OCI-LY3 (cell line): ENCODE measurements at regions not wholly inside any gene's neighbourhood (a gene's known extent, or its start where the extent isn't known, plus 50 kb on each side); places are given as distances from the start of the nearest gene placed in this dataset.

Experiments used
- H2AFZ ChIP-seq: fragments of 200-600, 300-600 bp; shearing (Covaris generic); 2 replicates; pipeline ENCODE4 v1.6.0; 2014; ENCODE audit warnings: antibody characterized with exemption, low read depth, low read length
- H3K27ac ChIP-seq: fragments of 200-600, 300-600 bp; sonication (generic); 2 replicates; pipeline ENCODE4 v1.5.1; 2014; ENCODE audit warnings: mild to moderate bottlenecking, low read length, moderate library complexity, mixed read lengths
- H3K27me3 ChIP-seq: fragments of 200-600, 300-600 bp; sonication (generic); 2 replicates; pipeline ENCODE4 v1.6.1; 2014; ENCODE audit warnings: low read depth, low read length, mixed read lengths
- H3K36me3 ChIP-seq: fragments of 200-600, 300-600 bp; sonication (generic); replicated peaks from 2 replicates; pipeline ENCODE3; 2014; ENCODE audit warnings: low read depth, low read length, mixed read lengths
- H3K4me1 ChIP-seq: fragments of 300-600, 200-600 bp; sonication (generic); 2 replicates; pipeline ENCODE4 v1.6.1; 2014; ENCODE audit warnings: low read length, mixed read lengths
- H3K4me2 ChIP-seq: fragments of 200-600, 300-600 bp; sonication (generic); 2 replicates; pipeline ENCODE4 v1.6.1; 2014; ENCODE audit warnings: low read length, mixed read lengths
- H3K4me3 ChIP-seq: fragments of 300-600, 200-600 bp; sonication (generic); 2 replicates; pipeline ENCODE4 v1.5.1; 2014; ENCODE audit warnings: antibody characterized with exemption, mild to moderate bottlenecking, low read length, moderate library complexity
- H3K79me2 ChIP-seq: fragments of 300-600, 200-600 bp; shearing (Covaris generic); 2 replicates; pipeline ENCODE4 v1.6.1; 2014; ENCODE audit warnings: mild to moderate bottlenecking, low read length, mixed read lengths
- H3K9ac ChIP-seq: fragments of 300-600, 200-600 bp; shearing (Covaris generic); 2 replicates; pipeline ENCODE4 v1.6.0; 2014; ENCODE audit warnings: mild to moderate bottlenecking, low read length, moderate library complexity
- H3K9me3 ChIP-seq: fragments of 200-600, 300-600 bp; shearing (Covaris generic); 2 replicates; pipeline ENCODE4 v1.6.1; 2014; ENCODE audit warnings: low read length, mixed read lengths; ENCODE audit not compliant: insufficient read depth
- H4K20me1 ChIP-seq: fragments of 200-600, 300-600 bp; sonication (generic); 2 replicates; pipeline ENCODE4 v1.6.1; 2016; ENCODE audit warnings: low read length, mixed read lengths; ENCODE audit not compliant: insufficient read depth
- CTCF ChIP-seq: fragments of 200-600, 300-600 bp; sonication (generic); IDR thresholded peaks from 2 replicates; pipeline ENCODE4 v1.5.1; 2014; ENCODE audit warnings: antibody characterized with exemption, low read length, low read depth
- EZH2phosphoT487 ChIP-seq: fragments of 200-600 bp; shearing (Covaris generic); IDR thresholded peaks from 2 replicates; pipeline ENCODE4 v1.6.1; 2018; ENCODE audit warnings: antibody characterized with exemption, mixed run types, low read depth

- H3K4me2 ChIP-seq, result no peak overlapping the region
- no peaks in the 10 kb centered on the region for H4K20me1 ChIP-seq
- TF ChIP-seq EZH2phosphoT487, result no peak
- no peak for TF ChIP-seq CTCF
- no peak overlapping the region for H3K9ac ChIP-seq
- no peak overlapping the region for H3K27ac ChIP-seq
- no peaks in the 10 kb centered on the region for H3K4me1 ChIP-seq
- no peak overlapping the region for H3K4me3 ChIP-seq
- H3K79me2 ChIP-seq, result no peaks in the 10 kb centered on the region
- H3K9me3 ChIP-seq, result no peaks in the 10 kb centered on the region
- H3K36me3 ChIP-seq, result no peaks in the 10 kb centered on the region
- H2AFZ ChIP-seq, result no peak overlapping the region
- no peaks in the 10 kb centered on the region for H3K27me3 ChIP-seq
Observed at GRCh38 chr18:22470248-22471235, 52.8 kb upstream of the CTAGE1 start.

GRCh38 chr18:22471546-22472131 lies 53.9 kb upstream of the CTAGE1 start:
- Histone ChIP-seq H3K4me1 (no peaks in the 10 kb centered on the region), H3K79me2 (no peaks in the 10 kb centered on the region), H3K36me3 (no peaks in the 10 kb centered on the region), H4K20me1 (no peaks in the 10 kb centered on the region), H2AFZ (no peak overlapping the region), H3K4me3 (no peak overlapping the region), H3K27ac (no peak overlapping the region), H3K9ac (no peak overlapping the region), H3K4me2 (no peak overlapping the region), H3K9me3 (no peaks in the 10 kb centered on the region), H3K27me3 (no peaks in the 10 kb centered on the region)
- TF ChIP-seq EZH2phosphoT487 (no peak), CTCF (no peak)

GRCh38 chr18:22473366-22473765 lies 55.7 kb upstream of the CTAGE1 start:
- Histone ChIP-seq H3K36me3 (no peaks in the 10 kb centered on the region), H3K79me2 (no peaks in the 10 kb centered on the region), H4K20me1 (no peaks in the 10 kb centered on the region), H3K9ac (no peak overlapping the region), H2AFZ (no peak overlapping the region), H3K4me3 (no peak overlapping the region), H3K4me2 (no peak overlapping the region), H3K9me3 (no peaks in the 10 kb centered on the region), H3K4me1 (no peaks in the 10 kb centered on the region), H3K27me3 (no peaks in the 10 kb centered on the region; the same call in 1 of the 2 replicates), H3K27ac (no peak overlapping the region)
- TF ChIP-seq EZH2phosphoT487 (no peak), CTCF (no peak)

GRCh38 chr18:22475426-22476100 lies 57.8 kb upstream of the CTAGE1 start:
- H4K20me1 ChIP-seq, result no peaks in the 10 kb centered on the region
- no peaks in the 10 kb centered on the region for H3K36me3 ChIP-seq
- H3K27ac ChIP-seq, result no peak overlapping the region
- H3K4me2 ChIP-seq, result no peak overlapping the region
- H3K4me1 ChIP-seq, result no peaks in the 10 kb centered on the region
- no peaks in the 10 kb centered on the region for H3K9me3 ChIP-seq
- H2AFZ ChIP-seq, result no peak overlapping the region
- no peaks in the 10 kb centered on the region for H3K79me2 ChIP-seq
- H3K9ac ChIP-seq, result no peak overlapping the region
- no peak overlapping the region for H3K4me3 ChIP-seq
- TF ChIP-seq EZH2phosphoT487 (no peak), CTCF (no peak)
- H3K27me3 ChIP-seq, result no peaks in the 10 kb centered on the region; the same call in 1 of the 2 replicates
